ENCODE measurements at regions not wholly inside any gene's neighbourhood (a gene's known extent, or its start where the extent isn't known, plus 50 kb on each side); places are given as distances from the start of the nearest gene placed in this dataset.

- peaks cover 7% of the 10 kb centered on the region; the same call in 1 of the 2 replicates for H3K36me3 Mint-ChIP-seq (ENCODE audit: low read depth)
- peaks cover 28% of the 10 kb centered on the region for H3K4me1 Mint-ChIP-seq (ENCODE audit: low read depth)
- no peak overlapping the region for H3K27ac Mint-ChIP-seq
- H3K27me3 Mint-ChIP-seq (ENCODE audit: insufficient read depth): peaks cover 6% of the 10 kb centered on the region; the same call in 1 of the 2 replicates
- DNase-seq: no peak
- peaks cover 7% of the 10 kb centered on the region; the same call in 1 of the 2 replicates for H3K9me3 Mint-ChIP-seq
- no peak overlapping the region for H3K4me3 Mint-ChIP-seq
- no peak for TF ChIP-seq CTCF (IDR thresholded peaks at IDR 0.05)
Observed at GRCh38 chr20:58600756-58601155, 50.3 kb upstream of the STX16 start.

- peaks cover 7% of the 10 kb centered on the region; the same call in 1 of the 2 replicates for H3K9me3 Mint-ChIP-seq
- DNase-seq: no peak
- no peak for TF ChIP-seq CTCF (IDR thresholded peaks at IDR 0.05)
- H3K36me3 Mint-ChIP-seq (ENCODE audit: low read depth): peaks cover 7% of the 10 kb centered on the region; the same call in 1 of the 2 replicates
- H3K4me3 Mint-ChIP-seq: no peak overlapping the region
- H3K27me3 Mint-ChIP-seq (ENCODE audit: insufficient read depth): peaks cover 6% of the 10 kb centered on the region; the same call in 1 of the 2 replicates
- H3K27ac Mint-ChIP-seq: no peak overlapping the region
- peaks cover 28% of the 10 kb centered on the region for H3K4me1 Mint-ChIP-seq (ENCODE audit: low read depth)
Observed at GRCh38 chr20:58599966-58600365, 51.1 kb upstream of the STX16 start.

GRCh38 chr20:58598211-58599015 lies 52.7 kb upstream of the STX16 start:
- H3K27ac Mint-ChIP-seq: no peak overlapping the region
- no peak overlapping the region for H3K4me3 Mint-ChIP-seq
- DNase-seq: peak; percentile 27
- peaks cover 6% of the 10 kb centered on the region; the same call in 1 of the 2 replicates for H3K27me3 Mint-ChIP-seq (ENCODE audit: insufficient read depth)
- TF ChIP-seq CTCF (IDR thresholded peaks at IDR 0.05): no peak
- H3K9me3 Mint-ChIP-seq: peaks cover 4% of the 10 kb centered on the region; the same call in 1 of the 2 replicates
- peaks cover 7% of the 10 kb centered on the region; the same call in 1 of the 2 replicates for H3K36me3 Mint-ChIP-seq (ENCODE audit: low read depth)
- peaks cover 19% of the 10 kb centered on the region for H3K4me1 Mint-ChIP-seq (ENCODE audit: low read depth)

GRCh38 chr20:58597249-58597891 lies 53.7 kb upstream of the STX16 start:
- DNase-seq: no peak
- Mint-ChIP-seq H3K9me3 (0 out of 2 replicates have a peak, but pooled peaks cover 3% of the 10 kb centered on the region), H3K4me3 (no peak overlapping the region), H3K27ac (no peak overlapping the region), H3K4me1 (ENCODE audit: low read depth) (peaks cover 16% of the 10 kb centered on the region), H3K27me3 (ENCODE audit: insufficient read depth) (peaks cover 11% of the 10 kb centered on the region; the same call in 1 of the 2 replicates), H3K36me3 (ENCODE audit: low read depth) (peaks cover 7% of the 10 kb centered on the region; the same call in 1 of the 2 replicates)
- no peak for TF ChIP-seq CTCF (IDR thresholded peaks at IDR 0.05)

GRCh38 chr20:58596750-58597248 lies 54.3 kb upstream of the STX16 start:
- H3K27ac Mint-ChIP-seq: no peak overlapping the region
- H3K36me3 Mint-ChIP-seq (ENCODE audit: low read depth): peaks cover 7% of the 10 kb centered on the region; the same call in 1 of the 2 replicates
- H3K9me3 Mint-ChIP-seq: 0 out of 2 replicates have a peak, but pooled peaks cover 3% of the 10 kb centered on the region
- H3K4me1 Mint-ChIP-seq (ENCODE audit: low read depth): peaks cover 16% of the 10 kb centered on the region
- DNase-seq: no peak
- TF ChIP-seq CTCF (IDR thresholded peaks at IDR 0.05): no peak
- H3K4me3 Mint-ChIP-seq: no peak overlapping the region
- peaks cover 13% of the 10 kb centered on the region; the same call in 1 of the 2 replicates for H3K27me3 Mint-ChIP-seq (ENCODE audit: insufficient read depth)
